ENCODE measurements at regions not wholly inside any gene's neighbourhood (a gene's known extent, or its start where the extent isn't known, plus 50 kb on each side); places are given as distances from the start of the nearest gene placed in this dataset.
"Not testable (repeated sequence)": the region's sequence is repeated elsewhere in the genome, so short reads cannot be mapped to it uniquely, and the experiment has no call there.

DNA sequence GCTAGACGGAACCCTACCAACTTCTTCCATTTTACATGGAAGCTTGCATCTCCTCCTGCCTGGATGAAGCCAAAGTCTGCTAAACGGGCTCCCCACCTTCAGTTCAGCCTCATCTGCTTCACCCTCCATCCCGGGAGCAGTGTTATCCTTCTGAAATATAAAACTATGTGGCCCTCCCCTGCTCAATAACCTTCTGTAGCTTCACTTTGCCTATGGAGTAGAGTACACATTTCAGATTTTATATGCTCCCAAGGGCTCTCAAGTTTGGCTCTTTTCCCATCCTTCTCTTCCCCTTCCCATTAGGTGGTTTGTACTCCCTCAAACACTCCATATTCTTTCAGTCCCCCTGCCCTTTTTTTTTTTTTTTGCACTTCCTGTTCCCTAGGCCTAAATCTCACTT, 115.9 kb upstream of the RAI2 start:
- DNase-seq (ENCODE audit: low read depth) = no peak
- TF ChIP-seq, protein P1, sequence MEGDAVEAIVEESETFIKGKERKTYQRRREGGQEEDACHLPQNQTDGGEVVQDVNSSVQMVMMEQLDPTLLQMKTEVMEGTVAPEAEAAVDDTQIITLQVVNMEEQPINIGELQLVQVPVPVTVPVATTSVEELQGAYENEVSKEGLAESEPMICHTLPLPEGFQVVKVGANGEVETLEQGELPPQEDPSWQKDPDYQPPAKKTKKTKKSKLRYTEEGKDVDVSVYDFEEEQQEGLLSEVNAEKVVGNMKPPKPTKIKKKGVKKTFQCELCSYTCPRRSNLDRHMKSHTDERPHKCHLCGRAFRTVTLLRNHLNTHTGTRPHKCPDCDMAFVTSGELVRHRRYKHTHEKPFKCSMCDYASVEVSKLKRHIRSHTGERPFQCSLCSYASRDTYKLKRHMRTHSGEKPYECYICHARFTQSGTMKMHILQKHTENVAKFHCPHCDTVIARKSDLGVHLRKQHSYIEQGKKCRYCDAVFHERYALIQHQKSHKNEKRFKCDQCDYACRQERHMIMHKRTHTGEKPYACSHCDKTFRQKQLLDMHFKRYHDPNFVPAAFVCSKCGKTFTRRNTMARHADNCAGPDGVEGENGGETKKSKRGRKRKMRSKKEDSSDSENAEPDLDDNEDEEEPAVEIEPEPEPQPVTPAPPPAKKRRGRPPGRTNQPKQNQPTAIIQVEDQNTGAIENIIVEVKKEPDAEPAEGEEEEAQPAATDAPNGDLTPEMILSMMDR (IDR thresholded peaks at IDR 0.05; ENCODE audit: insufficient read depth, low read length) = no peak
- no peak overlapping the region for H3K4me3 ChIP-seq (ENCODE audit: low read depth, low read length)

DNA sequence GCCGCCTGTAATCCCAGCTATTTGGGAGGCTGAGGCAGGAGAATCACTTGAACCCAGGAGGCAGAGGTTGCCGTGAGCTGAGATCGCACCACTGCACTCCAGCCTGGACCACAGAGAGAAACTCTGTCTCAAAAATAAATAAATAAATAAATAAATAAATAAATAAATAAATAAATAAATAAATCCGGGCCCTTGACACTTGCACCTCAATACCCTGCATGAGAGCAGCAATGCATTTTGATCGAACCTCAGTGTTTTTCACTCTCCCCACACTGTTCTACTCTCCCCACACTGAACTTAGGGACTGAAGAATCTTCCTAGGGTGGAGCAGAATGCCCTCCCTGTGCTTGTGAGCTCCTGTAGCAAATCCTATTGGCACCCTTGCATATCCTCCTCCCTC, 114.3 kb upstream of the RAI2 start:
- not testable (repeated sequence) for DNase-seq (ENCODE audit: low read depth); H3K4me3 ChIP-seq (ENCODE audit: low read depth, low read length)

DNA sequence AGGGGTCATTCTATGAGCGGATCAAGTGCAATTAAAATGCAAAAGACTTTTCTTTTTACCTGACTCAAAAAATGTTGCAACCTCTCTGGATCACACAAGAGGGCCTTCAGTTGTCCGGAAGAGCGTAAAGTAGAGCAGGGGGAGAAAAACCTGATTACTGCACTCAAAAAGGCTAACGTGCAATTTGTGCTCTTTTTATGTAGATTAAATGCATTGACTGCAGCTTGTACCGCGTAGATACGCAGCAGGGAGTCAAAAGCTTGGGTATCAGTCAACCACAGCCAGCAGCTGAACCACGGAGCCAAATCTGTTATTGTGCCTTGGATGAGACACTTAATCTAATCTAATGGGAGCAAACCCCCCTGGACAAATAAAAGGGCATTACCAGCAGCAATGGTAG, 107.3 kb upstream of the RAI2 start:
- DNase-seq (ENCODE audit: low read depth) = no peak
- H3K4me3 ChIP-seq (ENCODE audit: low read depth, low read length) = no peak overlapping the region
- TF ChIP-seq, protein P1 (IDR thresholded peaks at IDR 0.05; ENCODE audit: insufficient read depth, low read length) = no peak

DNA sequence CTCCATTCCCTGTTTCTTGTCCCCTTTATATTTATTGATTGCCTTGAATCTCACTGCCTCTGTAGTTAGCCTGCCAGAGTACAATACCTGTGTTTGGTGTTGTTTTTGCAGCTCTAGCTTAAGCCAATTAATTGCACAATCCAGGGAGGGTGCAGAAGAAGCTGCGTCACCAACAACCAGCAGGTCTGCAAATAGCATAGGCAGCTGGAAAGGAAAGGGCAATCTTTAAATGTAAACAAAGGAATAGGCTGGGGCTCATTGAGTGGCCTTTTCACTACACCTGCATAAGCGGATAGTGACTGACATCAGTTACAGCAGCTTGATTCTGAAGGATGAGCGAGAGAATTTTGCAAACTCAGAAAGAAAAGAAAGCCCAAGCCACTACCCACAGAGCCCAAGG, 106.8 kb upstream of the RAI2 start:
- no peak overlapping the region for H3K4me3 ChIP-seq (ENCODE audit: low read depth, low read length)
- TF ChIP-seq, protein P1 (IDR thresholded peaks at IDR 0.05; ENCODE audit: insufficient read depth, low read length) = no peak
- no peak for DNase-seq (ENCODE audit: low read depth)

DNA sequence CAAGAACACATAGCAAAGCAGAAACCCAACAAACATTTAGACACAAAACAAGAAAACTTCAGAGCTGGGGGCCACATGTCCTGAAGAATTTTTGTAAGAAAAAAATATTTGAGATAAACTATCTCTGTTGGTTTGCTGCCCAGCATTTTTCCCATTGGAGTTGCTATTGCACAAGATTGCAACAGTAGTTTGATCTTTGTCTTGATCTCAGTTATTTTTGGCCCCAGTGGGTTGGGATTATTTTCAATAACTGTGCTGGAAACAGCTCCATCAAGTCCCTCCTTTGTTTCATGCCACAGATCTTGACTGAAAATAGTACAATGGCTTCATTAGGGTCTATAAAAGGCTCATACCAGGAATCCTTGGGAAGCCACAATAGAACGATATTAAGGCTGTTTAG, 103.8 kb upstream of the RAI2 start:
- no peak overlapping the region for H3K4me3 ChIP-seq (ENCODE audit: low read depth, low read length)
- TF ChIP-seq, protein P1 (IDR thresholded peaks at IDR 0.05; ENCODE audit: insufficient read depth, low read length) = no peak
- DNase-seq (ENCODE audit: low read depth) = peak; percentile 29

DNA sequence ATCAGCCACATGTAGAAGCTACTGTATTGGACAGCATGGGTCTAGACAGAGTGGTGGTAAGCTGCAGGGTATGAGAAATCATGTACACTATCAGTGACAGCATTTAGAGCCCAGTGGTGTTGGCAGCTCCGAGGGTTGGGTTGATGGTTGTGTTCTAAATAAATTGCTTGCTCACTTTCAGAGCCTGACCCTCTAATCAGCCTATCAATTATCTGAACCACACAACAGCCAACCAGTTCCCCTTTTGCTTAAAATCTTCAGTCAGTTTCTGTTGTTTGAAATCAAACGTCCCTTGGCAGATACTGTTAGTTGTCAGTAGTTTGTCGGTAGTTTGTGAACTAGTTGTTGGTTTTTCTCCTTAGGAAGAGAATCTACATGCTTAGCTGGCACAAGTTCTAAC, 99.8 kb upstream of the RAI2 start:
- TF ChIP-seq, protein P1 (IDR thresholded peaks at IDR 0.05; ENCODE audit: insufficient read depth, low read length) = no peak
- H3K4me3 ChIP-seq (ENCODE audit: low read depth, low read length) = no peak overlapping the region
- DNase-seq (ENCODE audit: low read depth) = no peak

DNA sequence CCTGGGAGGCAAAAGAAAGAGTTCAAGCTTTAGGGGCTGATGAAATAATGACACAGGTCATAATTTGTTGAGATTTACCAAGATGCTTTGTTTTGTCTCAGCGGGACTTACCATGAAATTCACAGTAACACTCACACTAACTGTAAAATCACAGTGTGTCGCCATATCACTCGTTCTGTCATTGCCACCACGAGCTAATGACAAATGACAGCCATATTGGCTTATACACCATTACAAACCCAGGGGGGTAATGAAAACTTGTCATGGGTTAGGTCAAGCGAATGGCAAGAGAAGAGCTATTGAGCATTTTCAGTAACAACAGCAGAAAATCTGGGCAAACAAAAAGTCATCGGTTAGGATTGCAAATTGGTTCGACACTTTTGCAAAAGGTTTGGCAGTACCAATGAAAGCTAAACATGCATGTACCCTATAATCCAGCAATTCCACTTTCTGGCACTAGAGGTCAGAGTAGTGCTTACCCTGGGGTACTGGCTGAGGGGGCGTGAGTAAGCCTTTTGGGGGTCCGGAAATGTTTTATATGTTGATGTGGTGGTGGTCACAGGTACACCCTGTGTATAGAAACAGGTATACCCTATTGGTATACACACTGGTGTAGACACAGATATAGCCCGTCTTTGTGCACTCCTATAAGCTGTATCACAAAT, 83.9 kb upstream of the RAI2 start:
- H3K4me3 ChIP-seq (ENCODE audit: low read depth, low read length) = no peak overlapping the region
- TF ChIP-seq, protein P1 (IDR thresholded peaks at IDR 0.05; ENCODE audit: insufficient read depth, low read length) = peak; percentile 50
- DNase-seq (ENCODE audit: low read depth) = peak; percentile 3

DNA sequence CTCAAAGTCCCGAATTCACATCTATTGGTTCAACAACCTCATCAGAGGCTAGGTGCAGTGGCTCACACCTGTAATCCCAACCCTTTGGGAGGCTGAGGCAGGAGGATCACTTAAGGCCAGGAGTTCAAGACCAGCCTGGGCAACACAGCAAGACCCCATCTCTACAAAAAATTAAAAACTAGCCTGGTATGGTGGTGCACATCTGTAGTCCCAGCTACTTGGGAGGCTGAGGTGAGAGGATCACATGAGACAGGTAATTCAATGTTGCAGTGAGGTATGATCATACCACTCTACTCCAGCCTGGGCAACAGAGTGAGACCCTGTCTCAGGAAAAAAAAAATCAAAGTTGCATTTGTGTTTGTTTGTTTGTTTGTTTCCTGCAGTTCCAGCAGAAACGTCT, 80.1 kb upstream of the RAI2 start:
- H3K4me3 ChIP-seq (ENCODE audit: low read depth, low read length); DNase-seq (ENCODE audit: low read depth): not testable (repeated sequence)
